SK-N-SH treated with all-trans-retinoic acid at 6 μM for 48 hours (cell line): ENCODE measurements at regions not wholly inside any gene's neighbourhood (a gene's known extent, or its start where the extent isn't known, plus 50 kb on each side); places are given as distances from the start of the nearest gene placed in this dataset.
A peak's percentile ranks its signal among the peaks of the same experiment; 100 is the strongest.

Source experiments
- ATAC-seq: fragments of 200-7000 bp; cut with Tn5 transposase; 3 replicates; pipeline ENCODE4 v1.9.1; 2020; ENCODE audit warnings: mild to moderate bottlenecking, moderate library complexity
- ARNTL ChIP-seq: fragments of 450-650 bp; formaldehyde crosslinking; IDR thresholded peaks from 2 replicates; pipeline ENCODE4 v1.5.0; 2020; ENCODE audit warnings: low read depth, mild to moderate bottlenecking, moderate library complexity, borderline replicate concordance
- BACH2 ChIP-seq: fragments of 250-450 bp; sonication (Bioruptor Pico); IDR thresholded peaks from 2 replicates; pipeline ENCODE4 v1.9.0; 2021; ENCODE audit warnings: mild to moderate bottlenecking, borderline replicate concordance
- CSDC2 ChIP-seq: fragments of 250-450 bp; sonication (Bioruptor Pico); IDR thresholded peaks from 2 replicates; pipeline ENCODE4 v1.5.0; 2020; ENCODE audit warnings: mild to moderate bottlenecking, moderate library complexity
- CSRNP3 ChIP-seq: fragments of 250-450 bp; sonication (Bioruptor Pico); IDR thresholded peaks from 2 replicates; pipeline ENCODE4 v1.5.1; 2021; ENCODE audit warnings: mild to moderate bottlenecking, moderate library complexity
- ESRRG ChIP-seq: fragments of 250-450 bp; sonication (Bioruptor Pico); IDR thresholded peaks from 2 replicates; pipeline ENCODE4 v1.6.1; 2021; ENCODE audit warnings: mild to moderate bottlenecking
- GLIS3 ChIP-seq: fragments of 250-450 bp; sonication (Bioruptor Pico); IDR thresholded peaks from 2 replicates; pipeline ENCODE4 v1.5.0; 2020; ENCODE audit warnings: mild to moderate bottlenecking, moderate library complexity
- ISL1 ChIP-seq: fragments of 250-450 bp; sonication (Bioruptor Pico); IDR thresholded peaks from 2 replicates; pipeline ENCODE4 v2.1.2; 2022; ENCODE audit warnings: mild to moderate bottlenecking, moderate library complexity
- PPARA ChIP-seq: fragments of 250-450 bp; sonication (Bioruptor Pico); IDR thresholded peaks from 2 replicates; pipeline ENCODE4 v1.5.0; 2020; ENCODE audit warnings: mild to moderate bottlenecking, borderline replicate concordance
- RARB ChIP-seq: fragments of 250-450 bp; sonication (Bioruptor Pico); IDR thresholded peaks from 2 replicates; pipeline ENCODE4 v1.8.0; 2021; ENCODE audit warnings: mild to moderate bottlenecking, moderate library complexity
- SNAI2 ChIP-seq: fragments of 250-450 bp; sonication (Bioruptor Pico); IDR thresholded peaks from 2 replicates; pipeline ENCODE4 v1.5.0; 2020; ENCODE audit warnings: mild to moderate bottlenecking, moderate library complexity
- TCF4 ChIP-seq: fragments of 250-450 bp; sonication (Bioruptor Pico); IDR thresholded peaks from 2 replicates; pipeline ENCODE4 v1.8.0; 2021; ENCODE audit warnings: mild to moderate bottlenecking, moderate library complexity, borderline replicate concordance
- TOX ChIP-seq: fragments of 250-450 bp; sonication (Bioruptor Pico); IDR thresholded peaks from 2 replicates; pipeline ENCODE4 v1.8.0; 2021; ENCODE audit warnings: mild to moderate bottlenecking, moderate library complexity, borderline replicate concordance
- ZC3H10 ChIP-seq: fragments of 250-450 bp; sonication (Bioruptor Pico); IDR thresholded peaks from 2 replicates; pipeline ENCODE4 v1.5.1; 2021; ENCODE audit warnings: mild to moderate bottlenecking, moderate library complexity
- ZFP3 ChIP-seq: fragments of 250-450 bp; sonication (Bioruptor Pico); IDR thresholded peaks from 2 replicates; pipeline ENCODE4 v1.5.0; 2020; ENCODE audit warnings: mild to moderate bottlenecking, moderate library complexity
- ZFP30 ChIP-seq: fragments of 450-650 bp; formaldehyde crosslinking; IDR thresholded peaks from 2 replicates; pipeline ENCODE4 v1.5.0; 2022; ENCODE audit warnings: mild to moderate bottlenecking, moderate library complexity
- ZNF565 ChIP-seq: fragments of 450-650 bp; formaldehyde crosslinking; conservative IDR thresholded peaks from 2 replicates; pipeline ENCODE4 v1.5.0; 2020; ENCODE audit warnings: low read depth, mild to moderate bottlenecking, moderate library complexity
- ZNF70 ChIP-seq: fragments of 450-650 bp; formaldehyde crosslinking; IDR thresholded peaks from 2 replicates; pipeline ENCODE4 v1.5.0; 2020; ENCODE audit warnings: mild to moderate bottlenecking, moderate library complexity
- ZNF8 ChIP-seq: fragments of 450-650 bp; formaldehyde crosslinking; IDR thresholded peaks from 2 replicates; pipeline ENCODE4 v1.5.0; 2020; ENCODE audit warnings: mild to moderate bottlenecking, moderate library complexity
- TF ChIP-seq, protein P1 (sequence below): fragments of 250-450 bp; sonication (Bioruptor Pico); IDR thresholded peaks from 2 replicates; pipeline ENCODE4 v1.8.0; 2021; ENCODE audit warnings: low read depth, mild to moderate bottlenecking, moderate library complexity, borderline replicate concordance
- TF ChIP-seq, protein P2 (sequence below): fragments of 250-450 bp; sonication (Bioruptor Pico); IDR thresholded peaks from 2 replicates; pipeline ENCODE4 v1.5.1; 2020; ENCODE audit warnings: low read depth, mild to moderate bottlenecking, moderate library complexity
- TF ChIP-seq, protein P3 (sequence below): fragments of 250-450 bp; sonication (Bioruptor Pico); IDR thresholded peaks from 2 replicates; pipeline ENCODE4 v1.8.0; 2020; ENCODE audit warnings: mild to moderate bottlenecking, moderate library complexity, borderline replicate concordance

DNA sequence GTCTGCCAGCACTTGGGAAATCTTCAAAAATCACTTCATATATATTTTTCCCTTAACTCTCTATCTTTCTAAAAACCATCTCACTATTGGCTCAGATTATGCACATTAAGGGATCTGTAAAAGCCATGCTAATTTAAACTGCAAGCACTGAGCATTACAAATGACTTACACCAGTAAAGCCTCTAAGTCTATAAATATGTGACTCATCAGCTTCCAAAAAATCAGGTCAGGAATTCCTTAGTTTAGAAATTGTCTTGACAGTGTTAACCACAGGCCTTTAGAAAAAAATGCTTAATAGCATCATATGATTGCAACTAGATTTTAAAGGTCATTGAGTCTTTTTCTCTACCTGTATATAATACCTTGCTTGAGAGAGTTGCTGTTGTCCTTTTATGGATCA lies 1113.6 kb upstream of the PIK3C3 start:
- TF ChIP-seq ISL1 (CRISPR knock-in tag) (peak; percentile 27; the same call in 1 of the 2 replicates), ARNTL (no peak), ZC3H10 (peak; percentile 58; the same call in 1 of the 2 replicates), ZNF8 (CRISPR knock-in tag) (no peak)
- ATAC-seq, result peak; percentile 81

DNA sequence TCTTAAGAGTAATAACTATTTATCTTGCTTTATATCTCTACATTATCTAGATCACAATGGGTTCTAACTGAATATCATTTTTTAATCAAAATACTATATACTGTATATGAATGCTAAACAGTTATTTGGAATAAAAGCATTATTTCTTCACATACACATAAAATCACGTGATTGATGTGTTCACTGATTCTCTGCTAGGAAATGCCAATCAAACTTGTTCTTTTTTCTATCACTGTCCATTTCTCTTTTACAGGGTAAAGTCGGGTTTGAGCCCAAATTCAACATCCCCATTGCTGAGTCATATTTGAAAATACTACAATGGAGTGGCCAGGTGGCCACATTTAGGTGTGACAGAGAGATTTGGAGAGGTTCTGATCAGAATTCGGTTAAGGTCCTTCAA lies 1114.0 kb upstream of the PIK3C3 start:
- TF ChIP-seq ZFP30 (CRISPR knock-in tag) (no peak), TOX (CRISPR knock-in tag) (no peak), ARNTL (no peak), ZNF70 (CRISPR knock-in tag) (no peak), SNAI2 (CRISPR knock-in tag) (no peak), TCF4 (CRISPR knock-in tag) (no peak), RARB (CRISPR knock-in tag) (no peak), CSDC2 (no peak), CSRNP3 (no peak), ISL1 (CRISPR knock-in tag) (no peak), ZNF8 (CRISPR knock-in tag) (no peak)
- TF ChIP-seq, protein P1, sequence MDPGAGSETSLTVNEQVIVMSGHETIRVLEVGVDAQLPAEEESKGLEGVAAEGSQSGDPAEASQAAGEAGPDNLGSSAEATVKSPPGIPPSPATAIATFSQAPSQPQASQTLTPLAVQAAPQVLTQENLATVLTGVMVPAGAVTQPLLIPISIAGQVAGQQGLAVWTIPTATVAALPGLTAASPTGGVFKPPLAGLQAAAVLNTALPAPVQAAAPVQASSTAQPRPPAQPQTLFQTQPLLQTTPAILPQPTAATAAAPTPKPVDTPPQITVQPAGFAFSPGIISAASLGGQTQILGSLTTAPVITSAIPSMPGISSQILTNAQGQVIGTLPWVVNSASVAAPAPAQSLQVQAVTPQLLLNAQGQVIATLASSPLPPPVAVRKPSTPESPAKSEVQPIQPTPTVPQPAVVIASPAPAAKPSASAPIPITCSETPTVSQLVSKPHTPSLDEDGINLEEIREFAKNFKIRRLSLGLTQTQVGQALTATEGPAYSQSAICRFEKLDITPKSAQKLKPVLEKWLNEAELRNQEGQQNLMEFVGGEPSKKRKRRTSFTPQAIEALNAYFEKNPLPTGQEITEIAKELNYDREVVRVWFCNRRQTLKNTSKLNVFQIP (CRISPR knock-in tag), result no peak
- ATAC-seq, result no peak

- ATAC-seq, result no peak
- TF ChIP-seq, protein P1 (CRISPR knock-in tag), result no peak
- TF ChIP-seq ZNF70 (CRISPR knock-in tag), result no peak
- no peak for TF ChIP-seq ZC3H10
- no peak for TF ChIP-seq PPARA (CRISPR knock-in tag)
- TF ChIP-seq, protein P2, sequence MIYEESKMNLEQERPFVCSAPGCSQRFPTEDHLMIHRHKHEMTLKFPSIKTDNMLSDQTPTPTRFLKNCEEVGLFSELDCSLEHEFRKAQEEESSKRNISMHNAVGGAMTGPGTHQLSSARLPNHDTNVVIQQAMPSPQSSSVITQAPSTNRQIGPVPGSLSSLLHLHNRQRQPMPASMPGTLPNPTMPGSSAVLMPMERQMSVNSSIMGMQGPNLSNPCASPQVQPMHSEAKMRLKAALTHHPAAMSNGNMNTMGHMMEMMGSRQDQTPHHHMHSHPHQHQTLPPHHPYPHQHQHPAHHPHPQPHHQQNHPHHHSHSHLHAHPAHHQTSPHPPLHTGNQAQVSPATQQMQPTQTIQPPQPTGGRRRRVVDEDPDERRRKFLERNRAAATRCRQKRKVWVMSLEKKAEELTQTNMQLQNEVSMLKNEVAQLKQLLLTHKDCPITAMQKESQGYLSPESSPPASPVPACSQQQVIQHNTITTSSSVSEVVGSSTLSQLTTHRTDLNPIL (CRISPR knock-in tag), result no peak
- no peak for TF ChIP-seq RARB (CRISPR knock-in tag)
- no peak for TF ChIP-seq ZNF565 (CRISPR knock-in tag)
- TF ChIP-seq ZNF8 (CRISPR knock-in tag), result no peak
- no peak for TF ChIP-seq TCF4 (CRISPR knock-in tag)
Measured at GRCh38 chr18:40832362-40832761, 1122.7 kb upstream of the PIK3C3 start.

DNA sequence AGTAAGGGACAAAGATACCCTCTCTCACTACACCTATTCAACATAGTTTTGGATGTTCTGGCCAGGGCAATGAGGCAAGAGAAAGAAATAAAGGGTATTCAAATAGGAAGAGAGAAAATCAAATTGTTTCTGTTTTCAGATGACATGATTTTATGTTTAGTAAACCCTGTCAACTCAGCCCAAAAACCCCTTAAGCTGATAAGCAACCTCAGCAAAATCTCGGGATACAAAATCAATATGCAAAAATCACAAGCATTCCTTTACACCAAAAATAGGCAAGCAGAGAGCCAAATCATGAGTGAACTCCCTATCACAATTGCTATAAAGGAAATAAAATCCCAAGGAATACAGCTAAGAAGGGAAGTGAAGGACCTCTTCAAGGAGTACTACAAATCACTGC lies 1130.7 kb upstream of the PIK3C3 start:
- ATAC-seq, result no peak
- TF ChIP-seq RARB (CRISPR knock-in tag), result no peak
- TF ChIP-seq, protein P2 (CRISPR knock-in tag), result no peak
- no peak for TF ChIP-seq ESRRG
- TF ChIP-seq, protein P3, sequence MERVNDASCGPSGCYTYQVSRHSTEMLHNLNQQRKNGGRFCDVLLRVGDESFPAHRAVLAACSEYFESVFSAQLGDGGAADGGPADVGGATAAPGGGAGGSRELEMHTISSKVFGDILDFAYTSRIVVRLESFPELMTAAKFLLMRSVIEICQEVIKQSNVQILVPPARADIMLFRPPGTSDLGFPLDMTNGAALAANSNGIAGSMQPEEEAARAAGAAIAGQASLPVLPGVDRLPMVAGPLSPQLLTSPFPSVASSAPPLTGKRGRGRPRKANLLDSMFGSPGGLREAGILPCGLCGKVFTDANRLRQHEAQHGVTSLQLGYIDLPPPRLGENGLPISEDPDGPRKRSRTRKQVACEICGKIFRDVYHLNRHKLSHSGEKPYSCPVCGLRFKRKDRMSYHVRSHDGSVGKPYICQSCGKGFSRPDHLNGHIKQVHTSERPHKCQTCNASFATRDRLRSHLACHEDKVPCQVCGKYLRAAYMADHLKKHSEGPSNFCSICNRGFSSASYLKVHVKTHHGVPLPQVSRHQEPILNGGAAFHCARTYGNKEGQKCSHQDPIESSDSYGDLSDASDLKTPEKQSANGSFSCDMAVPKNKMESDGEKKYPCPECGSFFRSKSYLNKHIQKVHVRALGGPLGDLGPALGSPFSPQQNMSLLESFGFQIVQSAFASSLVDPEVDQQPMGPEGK (CRISPR knock-in tag), result no peak
- no peak for TF ChIP-seq BACH2 (CRISPR knock-in tag)
- no peak for TF ChIP-seq ZFP3 (CRISPR knock-in tag)
- TF ChIP-seq GLIS3 (CRISPR knock-in tag), result no peak
- no peak for TF ChIP-seq ZNF8 (CRISPR knock-in tag)
- no peak for TF ChIP-seq ISL1 (CRISPR knock-in tag)
- no peak for TF ChIP-seq SNAI2 (CRISPR knock-in tag)
- TF ChIP-seq PPARA (CRISPR knock-in tag), result no peak
- no peak for TF ChIP-seq TOX (CRISPR knock-in tag)
- no peak for TF ChIP-seq ZFP30 (CRISPR knock-in tag)
- TF ChIP-seq, protein P1 (CRISPR knock-in tag), result no peak
- TF ChIP-seq ARNTL, result no peak
